Ectodermal cell (in vitro differentiated cells): ENCODE measurements at regions not wholly inside any gene's neighbourhood (a gene's known extent, or its start where the extent isn't known, plus 50 kb on each side); places are given as distances from the start of the nearest gene placed in this dataset.

Experiments
- H3K27ac ChIP-seq: 2 replicates; pipeline ENCODE4 v1.7.0; 2013; ENCODE audit warnings: mild to moderate bottlenecking, low read depth, low read length; ENCODE audit not compliant: insufficient read depth, poor library complexity, severe bottlenecking
- H3K27me3 ChIP-seq: 2 replicates; pipeline ENCODE4 v1.7.0; 2013; ENCODE audit warnings: mild to moderate bottlenecking, low read length; ENCODE audit not compliant: insufficient read depth, control insufficient read depth, poor library complexity, severe bottlenecking
- H3K36me3 ChIP-seq: one replicate; pipeline ENCODE4 v1.7.0; 2013; ENCODE audit warnings: low read length; ENCODE audit not compliant: control insufficient read depth, insufficient read depth
- H3K4me1 ChIP-seq: one replicate; pipeline ENCODE4 v1.7.0; 2013; ENCODE audit warnings: low read length; ENCODE audit not compliant: control insufficient read depth, insufficient read depth
- H3K4me3 ChIP-seq: 2 replicates; pipeline ENCODE4 v1.7.0; 2013; ENCODE audit warnings: low read depth, low read length, control low read depth; ENCODE audit not compliant: insufficient read depth
- H3K9me3 ChIP-seq: 2 replicates; pipeline ENCODE4 v1.7.0; 2013; ENCODE audit warnings: mild to moderate bottlenecking, low read length, moderate library complexity; ENCODE audit not compliant: control insufficient read depth
- WGBS, 2 experiments: methylation state at CpG; one replicate each; pipeline ENCODE4 v1.1.7; 2013; ENCODE audit warnings: missing lambda C conversion rate in 2 of 2; 5-methylcytosine and 5-hydroxymethylcytosine counted together

GRCh38 chr13:89565476-89566100 is 1781.9 kb upstream of the MIR17HG start:
- Histone ChIP-seq H3K4me1 (no peaks in the 10 kb centered on the region), H3K27me3 (no peaks in the 10 kb centered on the region), H3K4me3 (no peak overlapping the region), H3K36me3 (no peaks in the 10 kb centered on the region), H3K9me3 (no peaks in the 10 kb centered on the region), H3K27ac (no peak overlapping the region)
- 80% methylated on average over 1 of the region's 1 CpG; no CpG with 5 or more reads in 1 of the 2 experiments for WGBS, 2 experiments

- Histone ChIP-seq H3K27ac (no peak overlapping the region), H3K9me3 (no peaks in the 10 kb centered on the region), H3K36me3 (no peaks in the 10 kb centered on the region), H3K27me3 (no peaks in the 10 kb centered on the region), H3K4me3 (no peak overlapping the region), H3K4me1 (no peaks in the 10 kb centered on the region)
- 98 to 100% methylated on average over 1 to 3 of the region's 4 CpGs for WGBS, 2 experiments
Measured at GRCh38 chr13:89567025-89567424, 1780.5 kb upstream of the MIR17HG start.

- Histone ChIP-seq H3K36me3 (no peaks in the 10 kb centered on the region), H3K4me3 (no peak overlapping the region), H3K4me1 (no peaks in the 10 kb centered on the region), H3K27me3 (no peaks in the 10 kb centered on the region), H3K9me3 (no peaks in the 10 kb centered on the region), H3K27ac (no peak overlapping the region)
- 86 to 100% methylated on average over 1 to 2 of the region's 2 CpGs for WGBS, 2 experiments
Measured at GRCh38 chr13:89568276-89568675, 1779.2 kb upstream of the MIR17HG start.

GRCh38 chr13:89568746-89569145 is 1778.7 kb upstream of the MIR17HG start:
- WGBS, 2 experiments = 94% methylated on average over 2 of the region's 2 CpGs; no CpG with 5 or more reads in 1 of the 2 experiments
- H3K27ac ChIP-seq = no peak overlapping the region
- no peaks in the 10 kb centered on the region for H3K4me1 ChIP-seq
- H3K4me3 ChIP-seq = no peak overlapping the region
- no peaks in the 10 kb centered on the region for H3K36me3 ChIP-seq
- H3K9me3 ChIP-seq = no peaks in the 10 kb centered on the region
- H3K27me3 ChIP-seq = no peaks in the 10 kb centered on the region

GRCh38 chr13:89571676-89572075 is 1775.8 kb upstream of the MIR17HG start:
- no peak overlapping the region for H3K27ac ChIP-seq
- H3K36me3 ChIP-seq = no peaks in the 10 kb centered on the region
- H3K4me1 ChIP-seq = no peaks in the 10 kb centered on the region
- H3K4me3 ChIP-seq = no peak overlapping the region
- no peaks in the 10 kb centered on the region for H3K9me3 ChIP-seq
- H3K27me3 ChIP-seq = no peaks in the 10 kb centered on the region

GRCh38 chr13:89574077-89574476 is 1773.4 kb upstream of the MIR17HG start:
- Histone ChIP-seq H3K9me3 (no peaks in the 10 kb centered on the region), H3K4me1 (no peaks in the 10 kb centered on the region), H3K36me3 (no peaks in the 10 kb centered on the region), H3K27me3 (no peaks in the 10 kb centered on the region), H3K4me3 (no peak overlapping the region), H3K27ac (no peak overlapping the region)

- no peaks in the 10 kb centered on the region for H3K27me3 ChIP-seq
- no peaks in the 10 kb centered on the region for H3K9me3 ChIP-seq
- H3K4me3 ChIP-seq = no peak overlapping the region
- H3K36me3 ChIP-seq = no peaks in the 10 kb centered on the region
- H3K27ac ChIP-seq = no peak overlapping the region
- H3K4me1 ChIP-seq = no peaks in the 10 kb centered on the region
Measured at GRCh38 chr13:89577301-89577700, 1770.2 kb upstream of the MIR17HG start.

GRCh38 chr13:89584058-89584620 is 1763.3 kb upstream of the MIR17HG start:
- Histone ChIP-seq H3K27ac (no peak overlapping the region), H3K4me1 (no peaks in the 10 kb centered on the region), H3K4me3 (no peak overlapping the region), H3K36me3 (no peaks in the 10 kb centered on the region), H3K9me3 (no peaks in the 10 kb centered on the region), H3K27me3 (no peaks in the 10 kb centered on the region)
- WGBS, 2 experiments = 83 to 88% methylated on average over 1 to 2 of the region's 2 CpGs

GRCh38 chr13:89602655-89603054 is 1744.8 kb upstream of the MIR17HG start:
- H3K9me3 ChIP-seq = no peaks in the 10 kb centered on the region
- H3K36me3 ChIP-seq = no peaks in the 10 kb centered on the region
- no peaks in the 10 kb centered on the region for H3K27me3 ChIP-seq
- H3K4me3 ChIP-seq = no peak overlapping the region
- no peaks in the 10 kb centered on the region for H3K4me1 ChIP-seq
- 92 to 100% methylated on average over 3 of the region's 3 CpGs for WGBS, 2 experiments
- H3K27ac ChIP-seq = no peak overlapping the region

GRCh38 chr13:89603187-89603586 is 1744.3 kb upstream of the MIR17HG start:
- Histone ChIP-seq H3K27me3 (no peaks in the 10 kb centered on the region), H3K4me1 (no peaks in the 10 kb centered on the region), H3K9me3 (no peaks in the 10 kb centered on the region), H3K36me3 (no peaks in the 10 kb centered on the region), H3K4me3 (no peak overlapping the region), H3K27ac (no peak overlapping the region)
- 94 to 100% methylated on average over 1 of the region's 1 CpG for WGBS, 2 experiments

GRCh38 chr13:89609318-89609717 is 1738.2 kb upstream of the MIR17HG start:
- Histone ChIP-seq H3K9me3 (no peaks in the 10 kb centered on the region), H3K27ac (no peak overlapping the region)
- no CpG with 5 or more reads among the region's 1 CpG for WGBS, 2 experiments

More at GRCh38 chr13:89609318-89609717, 1738.2 kb upstream of the MIR17HG start:
- no peaks in the 10 kb centered on the region for H3K36me3 ChIP-seq
- no peaks in the 10 kb centered on the region for H3K27me3 ChIP-seq
- no peak overlapping the region for H3K4me3 ChIP-seq
- H3K4me1 ChIP-seq = no peaks in the 10 kb centered on the region
